Stomach (tissue), 8 donors: ENCODE measurements at regions not wholly inside any gene's neighbourhood (a gene's known extent, or its start where the extent isn't known, plus 50 kb on each side); places are given as distances from the start of the nearest gene placed in this dataset.

Source experiments
- DNase-seq, 2 donors: peaks; one replicate each; pipeline versions ENCODE4 v3.0.0 to v3.0.0-alpha.2; 2013 to 2019
- H3K27ac ChIP-seq, 5 donors: fragments of 200-600 bp in 4 of 5; sonication (generic) in 4 of 5; one replicate each; pipeline ENCODE4 v1.5.1; 2013 to 2019; ENCODE audit warnings: mild to moderate bottlenecking in 1 of 5, moderate library complexity in 1 of 5
- H3K27me3 ChIP-seq, 3 donors: fragments of 200-600 bp; sonication (generic); one replicate each; pipeline ENCODE4 v1.5.1; 2017 to 2019; ENCODE audit warnings: mixed run types in 1 of 3
- H3K36me3 ChIP-seq, 4 donors: fragments of 200-600 bp; sonication (generic); 1 replicate in 3 of 4; 2 replicates in 1 of 4; pipeline ENCODE4 v1.5.1; 2016 to 2019
- H3K4me1 ChIP-seq, 4 donors: fragments of 200-600 bp; sonication (generic); one replicate each; pipeline ENCODE4 v1.5.1; 2016 to 2019
- H3K4me3 ChIP-seq, 4 donors: fragments of 200-600 bp; sonication (generic) in 3 of 4; one replicate each; pipeline ENCODE4 v1.5.1; 2016 to 2019; ENCODE audit warnings: mild to moderate bottlenecking in 1 of 4
- H3K9me3 ChIP-seq, 4 donors: fragments of 200-600 bp; sonication (generic); one replicate each; pipeline ENCODE4 v1.5.1; 2016 to 2019
- EP300 ChIP-seq: sonication (generic); formaldehyde crosslinking; IDR thresholded peaks from one replicate; pipeline ENCODE4 v1.6.1; 2017; ENCODE audit warnings: antibody characterized with exemption
- POLR2A ChIP-seq, 4 donors: fragments of 450-650 bp; IDR thresholded peaks; one replicate each; pipeline ENCODE4 v1.6.1; 2016; ENCODE audit warnings: antibody characterized with exemption in 4 of 4, control low read depth in 2 of 4, mild to moderate bottlenecking in 1 of 4, moderate library complexity in 1 of 4
- POLR2AphosphoS5 ChIP-seq, 3 donors: sonication (generic); formaldehyde crosslinking; IDR thresholded peaks; one replicate each; pipeline ENCODE4 v1.6.1; 2016; ENCODE audit warnings: antibody characterized with exemption in 3 of 3
- WGBS, 5 donors: extraction: QIAGEN DNeasy Blood & Tissue Kit in 3 of 5; methylation state at CpG; one replicate each; pipeline versions ENCODE4 v1.1.5 to v1.1.7; 2013 to 2018; 5-methylcytosine and 5-hydroxymethylcytosine counted together
- intact Hi-C: fragments of 100-400 bp; cut with DNase I; formaldehyde crosslinking; loops from one replicate; pipeline ENCODE4 v1.15.1; 2023; ENCODE audit warnings: low total_unique reads
- TF ChIP-seq, protein P1 (sequence below), 7 experiments: fragments of 450-650 bp in 4 of 7; fragments of 200-600 bp in 3 of 7; sonication (generic) in 3 of 7; IDR thresholded peaks; one replicate each; pipeline ENCODE4 v1.5.1; 2016 to 2019; ENCODE audit warnings: antibody characterized with exemption in 7 of 7, control low read depth in 2 of 7, mild to moderate bottlenecking in 1 of 7
- donor health status: healthy with polysubstance abuse.
- donor health status: Bipolar disorder and iron deficiency.
- donor health status: healthy.

DNA sequence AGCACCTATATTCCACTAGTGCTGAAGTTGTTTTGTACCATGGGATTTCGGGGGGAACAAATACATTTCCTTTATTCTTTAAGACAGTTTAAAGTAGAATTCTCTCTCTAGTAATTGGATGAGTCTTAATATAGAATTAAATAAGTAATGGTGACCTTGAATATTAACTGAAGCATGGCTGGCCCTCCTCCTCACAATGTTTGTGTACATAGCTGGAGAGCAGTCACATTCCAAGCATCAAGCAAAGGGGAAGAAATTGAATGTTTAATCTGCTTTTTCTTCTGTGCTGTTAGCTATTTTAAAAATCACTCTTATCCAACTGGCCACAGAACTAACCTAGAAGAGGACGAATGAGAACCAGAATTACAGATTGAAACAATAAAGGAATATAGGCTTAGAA is 906.9 kb downstream of the CCSER2 start:
- TF ChIP-seq POLR2AphosphoS5 (IDR thresholded peaks at IDR 0.05): no peak
- TF ChIP-seq EP300: no peak
- TF ChIP-seq POLR2A (IDR thresholded peaks at IDR 0.05): no peak
- TF ChIP-seq, protein P1, sequence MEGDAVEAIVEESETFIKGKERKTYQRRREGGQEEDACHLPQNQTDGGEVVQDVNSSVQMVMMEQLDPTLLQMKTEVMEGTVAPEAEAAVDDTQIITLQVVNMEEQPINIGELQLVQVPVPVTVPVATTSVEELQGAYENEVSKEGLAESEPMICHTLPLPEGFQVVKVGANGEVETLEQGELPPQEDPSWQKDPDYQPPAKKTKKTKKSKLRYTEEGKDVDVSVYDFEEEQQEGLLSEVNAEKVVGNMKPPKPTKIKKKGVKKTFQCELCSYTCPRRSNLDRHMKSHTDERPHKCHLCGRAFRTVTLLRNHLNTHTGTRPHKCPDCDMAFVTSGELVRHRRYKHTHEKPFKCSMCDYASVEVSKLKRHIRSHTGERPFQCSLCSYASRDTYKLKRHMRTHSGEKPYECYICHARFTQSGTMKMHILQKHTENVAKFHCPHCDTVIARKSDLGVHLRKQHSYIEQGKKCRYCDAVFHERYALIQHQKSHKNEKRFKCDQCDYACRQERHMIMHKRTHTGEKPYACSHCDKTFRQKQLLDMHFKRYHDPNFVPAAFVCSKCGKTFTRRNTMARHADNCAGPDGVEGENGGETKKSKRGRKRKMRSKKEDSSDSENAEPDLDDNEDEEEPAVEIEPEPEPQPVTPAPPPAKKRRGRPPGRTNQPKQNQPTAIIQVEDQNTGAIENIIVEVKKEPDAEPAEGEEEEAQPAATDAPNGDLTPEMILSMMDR (IDR thresholded peaks at IDR 0.05): no peak
- H3K27me3 ChIP-seq: no peaks in the 10 kb centered on the region
- no peak for DNase-seq
- H3K36me3 ChIP-seq: no peaks in the 10 kb centered on the region
- no peaks in the 10 kb centered on the region for H3K9me3 ChIP-seq
- intact Hi-C loops: no loop called here
- WGBS, 5 donors: 51 to 63% (median 62%) methylated on average over 2 of the region's 2 CpGs
- no peaks in the 10 kb centered on the region for H3K4me1 ChIP-seq
- no peak overlapping the region for H3K27ac ChIP-seq
- H3K4me3 ChIP-seq: no peak overlapping the region

GRCh38 chr10:85238676-85239075 is 910.3 kb downstream of the CCSER2 start:
- intact Hi-C loops: no loop called here
- TF ChIP-seq POLR2A (IDR thresholded peaks at IDR 0.05) (no peak), POLR2AphosphoS5 (IDR thresholded peaks at IDR 0.05) (no peak), EP300 (no peak)
- TF ChIP-seq, protein P1 (IDR thresholded peaks at IDR 0.05): no peak
- H3K36me3 ChIP-seq: no peaks in the 10 kb centered on the region
- H3K4me3 ChIP-seq: no peak overlapping the region
- 73 to 89% (median 85%) methylated on average over 10 to 13 of the region's 13 CpGs for WGBS, 5 donors
- no peaks in the 10 kb centered on the region for H3K9me3 ChIP-seq
- no peaks in the 10 kb centered on the region for H3K4me1 ChIP-seq
- no peak overlapping the region for H3K27ac ChIP-seq
- H3K27me3 ChIP-seq: no peaks in the 10 kb centered on the region
- DNase-seq: no peak

GRCh38 chr10:85250304-85250703 is 921.9 kb downstream of the CCSER2 start:
- no peaks in the 10 kb centered on the region for H3K9me3 ChIP-seq
- no peaks in the 10 kb centered on the region for H3K36me3 ChIP-seq
- no peaks in the 10 kb centered on the region for H3K4me1 ChIP-seq
- intact Hi-C loops: no loop called here
- no peaks in the 10 kb centered on the region for H3K27me3 ChIP-seq
- no peak for DNase-seq
- WGBS, 5 donors: 67 to 87% (median 76%) methylated on average over 5 of the region's 5 CpGs
- TF ChIP-seq, protein P1 (IDR thresholded peaks at IDR 0.05): no peak
- no peak for TF ChIP-seq POLR2A (IDR thresholded peaks at IDR 0.05)
- TF ChIP-seq POLR2AphosphoS5 (IDR thresholded peaks at IDR 0.05): no peak
- no peak overlapping the region for H3K27ac ChIP-seq
- H3K4me3 ChIP-seq: no peak overlapping the region

DNA sequence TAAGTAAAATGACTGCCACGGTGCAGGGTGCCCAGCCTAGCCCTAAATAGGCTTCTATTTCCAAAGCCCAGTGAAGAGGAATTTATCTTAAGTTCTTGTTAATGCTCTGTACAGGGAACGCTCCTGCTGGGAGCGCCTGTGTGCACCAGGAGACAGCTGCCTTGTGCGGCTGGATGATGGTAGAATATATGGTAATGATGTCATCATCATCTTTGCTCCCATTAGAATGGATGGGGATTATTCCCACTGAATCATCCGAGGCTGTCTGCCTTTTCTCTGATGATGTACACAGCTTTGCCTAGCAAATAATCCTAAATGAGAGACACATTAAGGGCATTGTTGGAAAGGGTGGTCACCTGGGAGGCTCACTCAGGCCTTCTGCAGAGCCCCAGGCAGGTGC is 928.1 kb downstream of the CCSER2 start:
- Histone ChIP-seq H3K4me1 (no peaks in the 10 kb centered on the region), H3K36me3 (no peaks in the 10 kb centered on the region), H3K9me3 (no peaks in the 10 kb centered on the region), H3K4me3 (no peak overlapping the region), H3K27ac (no peak overlapping the region), H3K27me3 (no peaks in the 10 kb centered on the region)
- DNase-seq: no peak
- TF ChIP-seq POLR2A (IDR thresholded peaks at IDR 0.05) (no peak), EP300 (no peak), POLR2AphosphoS5 (IDR thresholded peaks at IDR 0.05) (no peak)
- TF ChIP-seq, protein P1 (IDR thresholded peaks at IDR 0.05): no peak
- 69 to 88% (median 81%) methylated on average over 4 to 5 of the region's 5 CpGs for WGBS, 5 donors
- intact Hi-C loops: no loop called here
